GM12875 (cell line): ENCODE measurements at regions not wholly inside any gene's neighbourhood (a gene's known extent, or its start where the extent isn't known, plus 50 kb on each side); places are given as distances from the start of the nearest gene placed in this dataset.

Source experiments
- H3K4me3 ChIP-seq: one replicate; pipeline ENCODE4 v1.5.1; 2011; ENCODE audit warnings: low read depth, low read length, control low read depth
- TF ChIP-seq, protein P1 (sequence below): IDR thresholded peaks from 2 replicates; pipeline ENCODE4 v1.5.1; 2011; ENCODE audit warnings: low read depth, mild to moderate bottlenecking, control low read depth, inconsistent platforms, low read length, moderate library complexity, borderline replicate concordance; ENCODE audit not compliant: insufficient read depth

DNA sequence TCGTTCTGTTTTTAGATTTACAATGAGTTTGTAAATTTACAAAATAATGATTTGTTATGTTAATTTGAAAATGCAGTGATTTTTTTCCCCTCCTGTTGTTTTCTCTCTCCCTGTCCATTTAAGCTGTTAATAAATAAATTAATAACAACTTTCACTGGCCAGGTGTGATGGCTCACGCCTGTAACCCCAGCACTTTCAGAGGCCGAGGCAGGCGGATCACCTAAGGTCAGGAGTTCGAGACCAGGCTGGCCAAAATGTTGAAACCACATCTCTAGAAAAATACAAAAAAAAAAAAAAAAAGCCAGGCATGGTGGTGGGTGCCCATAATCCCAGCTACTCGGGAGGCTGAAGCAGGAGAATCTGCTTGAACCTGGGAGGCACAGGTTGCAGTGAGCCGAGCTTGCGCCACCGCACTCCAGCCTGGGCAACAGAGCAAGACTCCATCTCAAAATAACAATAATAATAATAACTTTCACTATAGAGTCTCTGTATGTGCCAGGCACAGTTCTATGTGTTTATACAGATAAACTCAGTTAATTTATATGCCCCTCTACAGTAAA lies 229.2 kb upstream of the ARGLU1 start:
- H3K4me3 ChIP-seq: no peak overlapping the region
- TF ChIP-seq, protein P1, sequence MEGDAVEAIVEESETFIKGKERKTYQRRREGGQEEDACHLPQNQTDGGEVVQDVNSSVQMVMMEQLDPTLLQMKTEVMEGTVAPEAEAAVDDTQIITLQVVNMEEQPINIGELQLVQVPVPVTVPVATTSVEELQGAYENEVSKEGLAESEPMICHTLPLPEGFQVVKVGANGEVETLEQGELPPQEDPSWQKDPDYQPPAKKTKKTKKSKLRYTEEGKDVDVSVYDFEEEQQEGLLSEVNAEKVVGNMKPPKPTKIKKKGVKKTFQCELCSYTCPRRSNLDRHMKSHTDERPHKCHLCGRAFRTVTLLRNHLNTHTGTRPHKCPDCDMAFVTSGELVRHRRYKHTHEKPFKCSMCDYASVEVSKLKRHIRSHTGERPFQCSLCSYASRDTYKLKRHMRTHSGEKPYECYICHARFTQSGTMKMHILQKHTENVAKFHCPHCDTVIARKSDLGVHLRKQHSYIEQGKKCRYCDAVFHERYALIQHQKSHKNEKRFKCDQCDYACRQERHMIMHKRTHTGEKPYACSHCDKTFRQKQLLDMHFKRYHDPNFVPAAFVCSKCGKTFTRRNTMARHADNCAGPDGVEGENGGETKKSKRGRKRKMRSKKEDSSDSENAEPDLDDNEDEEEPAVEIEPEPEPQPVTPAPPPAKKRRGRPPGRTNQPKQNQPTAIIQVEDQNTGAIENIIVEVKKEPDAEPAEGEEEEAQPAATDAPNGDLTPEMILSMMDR: no peak

DNA sequence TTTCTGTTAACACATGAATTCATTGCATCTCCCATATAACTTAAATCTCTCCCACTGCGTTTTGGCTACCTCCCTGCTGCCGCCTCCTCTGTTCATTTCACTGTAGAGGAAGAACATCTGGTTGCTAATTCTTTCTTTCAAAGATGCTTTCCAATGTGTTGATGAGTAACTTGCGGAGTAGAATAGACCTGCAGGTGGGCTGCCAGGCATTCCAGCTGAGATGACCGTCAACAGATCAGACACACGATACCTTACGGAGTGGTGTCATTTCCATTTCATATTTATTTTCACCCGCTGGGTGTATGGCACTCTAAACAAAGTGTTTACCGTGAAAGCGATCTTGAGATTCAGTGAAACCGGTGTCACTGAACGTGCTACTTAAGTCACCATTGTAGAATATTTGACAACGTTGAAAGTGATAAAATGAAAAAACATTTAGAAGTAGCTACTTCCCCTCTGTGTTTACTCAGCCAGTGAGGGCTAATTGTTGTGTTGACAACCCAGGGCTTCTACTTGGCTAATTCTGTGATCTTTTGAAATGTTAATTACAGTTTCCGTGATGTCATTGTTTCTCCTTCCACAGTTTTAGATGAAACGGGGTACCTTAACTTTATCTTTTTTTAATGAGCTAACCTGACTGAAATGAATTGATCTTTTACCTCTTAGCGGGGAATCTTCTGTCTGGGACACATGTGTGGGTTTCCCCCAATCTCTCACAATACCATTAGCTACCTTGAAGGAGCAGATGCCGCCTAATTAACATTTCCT lies 228.5 kb upstream of the ARGLU1 start:
- H3K4me3 ChIP-seq: no peak overlapping the region
- TF ChIP-seq, protein P1: no peak

DNA sequence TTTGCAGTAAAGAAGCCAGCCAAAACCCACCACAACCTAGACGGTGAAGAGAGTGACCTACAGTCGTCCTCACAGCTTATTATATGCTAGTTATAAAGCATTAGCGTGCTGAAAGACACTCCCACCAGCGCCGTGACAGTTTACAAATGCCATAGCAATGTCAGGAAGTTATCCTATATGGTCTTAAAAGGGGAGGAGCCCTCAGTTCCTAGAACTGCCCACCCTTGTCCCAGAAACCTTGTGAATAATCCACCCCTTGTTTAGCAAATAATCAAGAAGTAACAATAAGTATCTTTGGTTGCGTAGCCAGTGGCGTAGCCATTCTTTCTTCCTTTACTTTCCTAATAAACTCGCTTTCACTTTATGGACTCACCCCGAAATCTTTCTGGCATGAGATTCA lies 227.9 kb upstream of the ARGLU1 start:
- TF ChIP-seq, protein P1: no peak
- H3K4me3 ChIP-seq: no peak overlapping the region

DNA sequence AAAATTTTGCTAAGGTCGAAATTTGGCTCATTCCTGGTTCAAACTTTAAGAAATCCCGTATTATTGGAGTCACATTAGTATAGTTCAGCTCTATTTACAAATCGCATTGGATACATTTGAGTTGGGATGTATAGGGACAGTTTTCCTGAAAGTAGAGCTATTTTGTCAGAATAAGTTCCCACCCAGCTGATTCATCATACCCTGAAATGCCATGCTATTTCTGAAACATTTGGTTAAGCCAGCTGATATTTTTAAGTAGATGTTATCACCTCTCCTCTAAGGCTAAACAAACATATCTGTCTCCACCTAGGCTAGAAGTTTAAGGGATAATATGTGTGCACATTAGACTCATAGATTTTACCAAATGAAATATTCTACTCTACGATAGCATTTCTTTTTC lies 226.2 kb upstream of the ARGLU1 start:
- H3K4me3 ChIP-seq: no peak overlapping the region
- TF ChIP-seq, protein P1: no peak

DNA sequence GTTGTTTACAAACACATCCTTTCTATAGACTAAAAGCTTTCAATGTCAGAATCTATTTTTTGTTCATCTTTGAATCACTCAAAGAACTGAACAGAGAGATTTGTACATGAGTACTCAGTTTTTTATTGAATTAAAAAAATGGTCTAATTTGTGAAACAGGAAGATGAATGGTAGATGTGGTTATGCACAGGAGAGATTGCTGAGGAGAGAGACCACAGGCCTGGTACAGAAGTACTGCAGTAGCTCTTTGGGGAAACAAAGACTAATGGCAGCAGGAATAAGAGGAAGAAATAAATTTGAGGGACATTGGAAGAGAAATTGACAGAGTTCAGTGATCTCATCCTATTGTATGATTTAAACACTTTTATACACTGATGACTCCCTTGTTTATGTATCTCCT lies 222.0 kb upstream of the ARGLU1 start:
- TF ChIP-seq, protein P1: no peak
- no peak overlapping the region for H3K4me3 ChIP-seq

DNA sequence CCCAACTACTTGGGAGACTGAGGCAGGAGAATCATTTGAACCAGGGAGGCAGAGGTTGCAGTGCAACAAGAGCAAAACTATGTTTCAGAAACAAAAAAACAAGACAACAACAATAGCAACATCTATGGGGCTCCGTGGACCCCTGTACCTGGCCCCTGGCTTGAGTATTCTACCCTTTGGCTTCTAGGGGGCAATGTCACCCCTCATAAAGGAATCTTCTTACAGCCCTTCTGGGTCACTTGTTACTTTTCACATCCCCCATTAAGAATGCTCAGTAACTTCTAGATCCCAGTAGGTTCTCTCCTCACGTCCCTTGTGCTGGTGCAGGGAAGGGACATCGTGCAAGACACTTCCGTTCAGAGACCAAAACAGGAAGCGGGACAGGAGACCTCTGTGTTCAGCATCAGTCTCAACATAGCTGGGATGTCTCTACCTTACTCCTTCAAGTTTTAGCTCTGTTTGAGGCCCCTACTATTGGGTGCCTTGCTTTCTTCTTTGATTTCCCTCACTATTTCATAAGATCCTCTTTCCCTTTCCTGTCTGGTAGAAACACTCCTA lies 218.1 kb upstream of the ARGLU1 start:
- TF ChIP-seq, protein P1: no peak
- H3K4me3 ChIP-seq: no peak overlapping the region

DNA sequence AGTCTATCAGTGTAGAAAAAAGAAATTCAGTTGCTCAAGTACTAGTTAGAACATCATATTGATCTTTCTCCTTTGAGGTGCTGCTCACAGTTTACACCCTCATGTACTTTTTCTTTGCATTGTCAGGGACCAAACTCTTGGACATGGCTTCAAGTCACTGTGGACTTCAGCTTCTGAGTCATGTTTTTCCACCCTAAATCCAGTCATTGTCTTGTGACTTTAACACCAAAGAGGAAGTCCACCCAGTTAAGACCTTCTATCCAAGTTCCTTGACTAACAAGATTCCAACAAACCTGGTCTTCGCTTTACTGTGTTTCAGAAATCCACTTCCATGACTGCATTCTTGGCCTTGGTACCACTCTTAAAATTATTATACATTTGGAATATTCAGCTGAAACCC lies 206.7 kb upstream of the ARGLU1 start:
- no peak overlapping the region for H3K4me3 ChIP-seq
- TF ChIP-seq, protein P1: no peak
